22Rv1 (cell line): ENCODE measurements at regions not wholly inside any gene's neighbourhood (a gene's known extent, or its start where the extent isn't known, plus 50 kb on each side); places are given as distances from the start of the nearest gene placed in this dataset.

Experiments
- CTCF ChIP-seq: fragments of 450-650 bp; IDR thresholded peaks from 2 replicates; pipeline ENCODE4 v1.5.1; 2017; ENCODE audit warnings: mild to moderate bottlenecking
- ZFX ChIP-seq: fragments of 450-650 bp; IDR thresholded peaks from 2 replicates; pipeline ENCODE4 v1.6.1; 2017; ENCODE audit warnings: antibody characterized with exemption, borderline replicate concordance

GRCh38 chr6:119590066-119590465 lies 240.5 kb upstream of the MAN1A1 start:
- TF ChIP-seq CTCF: no peak
- no peak for TF ChIP-seq ZFX
